ENCODE measurements at regions not wholly inside any gene's neighbourhood (a gene's known extent, or its start where the extent isn't known, plus 50 kb on each side); places are given as distances from the start of the nearest gene placed in this dataset.

GRCh38 chr6:56865081-56865875 lies 89.6 kb upstream of the BEND6 start:
- no peak for TF ChIP-seq CTCF (IDR thresholded peaks at IDR 0.05; ENCODE audit: insufficient read depth, low read length, poor library complexity, severe bottlenecking)
- no peak for TF ChIP-seq EZH2phosphoT487 (conservative IDR thresholded peaks at IDR 0.05; ENCODE audit: low read length)
